Cardiac fibroblast (primary cell): ENCODE measurements at regions not wholly inside any gene's neighbourhood (a gene's known extent, or its start where the extent isn't known, plus 50 kb on each side); places are given as distances from the start of the nearest gene placed in this dataset.

Source experiments
- DNase-seq, 2 donors: peaks; one replicate each; pipeline versions ENCODE4 v3.0.0 to v3.0.0-alpha.2; 2010; ENCODE audit warnings: low read depth in 2 of 2
- H3K4me3 ChIP-seq, 2 donors: replicated peaks in 1 of 2; 1 replicate in 1 of 2; 2 replicates in 1 of 2; pipeline ENCODE4 v1.5.1; 2011; ENCODE audit warnings: low read depth in 2 of 2, low read length in 2 of 2, mild to moderate bottlenecking in 2 of 2, moderate library complexity in 1 of 2
- CTCF ChIP-seq: IDR thresholded peaks from one replicate; pipeline ENCODE4 v1.5.1; 2011; ENCODE audit warnings: low read depth, mild to moderate bottlenecking, low read length, inconsistent platforms

- peak; percentile 1 for TF ChIP-seq CTCF
- peak; percentile 89 to 92 for DNase-seq
- no peak overlapping the region for H3K4me3 ChIP-seq
These were observed 271.2 kb downstream of the PRL start for GRCh38 chr6:22025468-22026163.

- DNase-seq, result no peak
- no peak for TF ChIP-seq CTCF
- H3K4me3 ChIP-seq, result no peak overlapping the region
These were observed 270.6 kb downstream of the PRL start for GRCh38 chr6:22026164-22026678.

GRCh38 chr6:22027040-22027725 lies 269.7 kb downstream of the PRL start:
- no peak for TF ChIP-seq CTCF
- no peak for DNase-seq
- H3K4me3 ChIP-seq, result no peak overlapping the region

- no peak for TF ChIP-seq CTCF
- DNase-seq, result no peak
- H3K4me3 ChIP-seq, result no peak overlapping the region
These were observed 268.3 kb downstream of the PRL start for GRCh38 chr6:22028403-22029090.

GRCh38 chr6:22029171-22029570 lies 267.7 kb downstream of the PRL start:
- H3K4me3 ChIP-seq, result no peak overlapping the region
- no peak for TF ChIP-seq CTCF
- peak; percentile 23 to 35 for DNase-seq

- no peak for DNase-seq
- no peak overlapping the region for H3K4me3 ChIP-seq
- no peak for TF ChIP-seq CTCF
These were observed 265.9 kb downstream of the PRL start for GRCh38 chr6:22030730-22031619.
